GM12874 (cell line): ENCODE measurements at regions not wholly inside any gene's neighbourhood (a gene's known extent, or its start where the extent isn't known, plus 50 kb on each side); places are given as distances from the start of the nearest gene placed in this dataset.

Experiments
- CTCF ChIP-seq: IDR thresholded peaks from 2 replicates; pipeline ENCODE4 v1.5.1; 2011; ENCODE audit warnings: low read depth, mild to moderate bottlenecking, control low read depth, low read length, moderate library complexity; ENCODE audit not compliant: insufficient read depth

DNA sequence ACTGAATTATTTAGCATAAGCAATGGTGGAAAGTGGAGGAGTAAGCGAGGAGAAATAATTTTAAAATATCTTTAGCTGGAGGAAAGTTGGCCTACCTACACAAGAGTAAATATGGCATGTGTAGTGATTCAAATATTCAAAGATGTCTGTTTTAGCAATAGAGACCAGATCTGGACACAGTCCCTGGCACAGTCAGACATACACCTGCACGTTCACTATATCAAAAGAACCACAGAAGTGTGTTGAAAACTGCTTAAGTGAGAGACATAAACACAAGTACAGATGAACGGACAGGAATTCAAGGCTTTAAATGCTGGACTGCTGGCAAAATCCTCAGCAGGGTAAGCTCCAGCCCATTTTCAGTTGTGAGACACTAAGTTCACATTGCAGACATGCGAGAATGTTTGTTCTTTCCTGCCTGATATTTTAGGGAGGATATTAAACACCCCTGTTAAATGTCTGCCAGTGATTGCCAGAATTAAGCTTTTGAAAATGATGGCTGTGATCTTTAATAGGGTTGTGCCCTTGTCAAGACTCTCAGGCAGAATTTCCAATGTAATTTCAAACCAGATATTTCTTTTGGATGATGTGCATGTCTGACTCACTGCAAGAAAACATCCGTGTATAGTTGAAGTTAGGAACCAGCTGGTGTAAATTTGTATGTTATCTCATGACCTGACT lies 810.6 kb downstream of the TLE4 start:
- no peak for TF ChIP-seq CTCF

- no peak for TF ChIP-seq CTCF
Measured at GRCh38 chr9:80380301-80380700, 808.5 kb downstream of the TLE4 start.

DNA sequence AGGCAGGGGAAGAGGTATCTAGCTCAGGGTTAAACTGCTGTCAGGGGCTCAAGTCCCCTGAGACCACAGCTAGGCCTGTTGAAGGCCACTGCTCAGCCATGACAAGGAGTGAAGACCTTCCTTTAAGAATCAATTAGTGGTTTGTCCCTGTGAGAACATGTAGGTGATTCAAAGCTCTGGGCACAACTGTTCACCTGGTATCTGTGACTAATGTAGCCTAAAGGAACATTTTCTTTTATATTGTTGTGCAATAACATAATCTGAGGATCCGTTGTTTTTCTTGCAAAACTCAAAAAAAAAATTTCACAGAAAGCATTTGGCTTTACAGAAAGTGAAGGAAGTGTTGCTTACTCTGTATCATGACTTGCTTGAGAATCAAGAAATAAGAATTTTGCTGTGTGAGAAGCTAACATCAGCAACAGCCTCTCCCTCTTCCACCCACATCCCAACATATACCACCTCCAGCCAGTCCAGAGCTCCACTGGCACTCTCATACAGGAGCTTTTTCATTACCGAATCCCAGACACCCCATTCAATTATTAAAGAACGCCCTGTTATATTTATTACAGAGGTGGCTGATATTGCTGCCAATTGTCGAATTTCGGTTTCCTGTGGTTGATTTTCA lies 807.0 kb downstream of the TLE4 start:
- no peak for TF ChIP-seq CTCF

- no peak for TF ChIP-seq CTCF
Measured at GRCh38 chr9:80376180-80376579, 804.4 kb downstream of the TLE4 start.

GRCh38 chr9:80375477-80375876 lies 803.7 kb downstream of the TLE4 start:
- TF ChIP-seq CTCF: no peak

- no peak for TF ChIP-seq CTCF
Measured at GRCh38 chr9:80369641-80370040, 797.9 kb downstream of the TLE4 start.

DNA sequence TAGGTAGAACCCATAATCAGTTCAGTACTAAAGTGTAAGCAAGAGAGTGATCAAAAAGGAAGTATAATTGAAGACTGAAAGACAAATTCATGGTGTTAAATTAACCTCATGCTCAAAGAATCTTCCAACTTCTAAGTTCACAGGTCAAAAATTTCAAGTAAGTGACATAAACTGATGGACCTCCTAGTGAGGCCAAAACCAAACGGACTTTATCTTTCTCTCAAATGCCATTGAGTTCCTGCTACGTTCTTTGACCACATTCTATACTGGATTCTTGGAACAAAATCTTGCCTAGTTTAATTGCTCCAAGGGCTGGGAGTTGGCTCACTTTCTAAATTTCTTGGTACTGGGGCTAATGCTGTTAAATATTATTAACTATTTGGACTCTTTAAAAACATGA lies 794.9 kb downstream of the TLE4 start:
- TF ChIP-seq CTCF: no peak
